HG03439 (cell line): ENCODE measurements at regions not wholly inside any gene's neighbourhood (a gene's known extent, or its start where the extent isn't known, plus 50 kb on each side); places are given as distances from the start of the nearest gene placed in this dataset.
"Not testable (repeated sequence)": the region's sequence is repeated elsewhere in the genome, so short reads cannot be mapped to it uniquely, and the experiment has no call there.

Experiments
- ATAC-seq: cut with Tn5 transposase; IDR thresholded peaks from one replicate; pipeline ENCODE4 v1.9.1; 2021; ENCODE audit warnings: mild to moderate bottlenecking, moderate library complexity; ENCODE audit not compliant: unreplicated experiment

DNA sequence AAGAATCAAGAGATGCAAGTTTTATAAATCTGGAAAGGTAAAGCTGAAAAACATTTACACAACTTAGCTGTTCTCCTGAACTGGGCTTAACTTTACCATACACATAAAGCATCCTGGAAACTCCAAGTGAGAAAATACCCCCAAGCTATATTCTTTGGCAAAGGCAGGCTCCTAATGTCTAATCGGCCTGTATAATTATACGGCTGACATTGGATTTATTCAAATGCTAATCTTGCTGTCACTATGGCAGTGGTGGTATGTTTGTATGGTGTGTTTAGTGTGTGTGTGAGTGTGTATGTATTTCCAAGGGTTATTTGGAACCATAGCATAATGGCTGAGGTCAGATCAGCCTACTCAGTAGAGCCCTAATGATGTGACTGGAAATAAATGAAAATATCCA, 1031.8 kb upstream of the ZEB2 start:
- ATAC-seq, result no peak

DNA sequence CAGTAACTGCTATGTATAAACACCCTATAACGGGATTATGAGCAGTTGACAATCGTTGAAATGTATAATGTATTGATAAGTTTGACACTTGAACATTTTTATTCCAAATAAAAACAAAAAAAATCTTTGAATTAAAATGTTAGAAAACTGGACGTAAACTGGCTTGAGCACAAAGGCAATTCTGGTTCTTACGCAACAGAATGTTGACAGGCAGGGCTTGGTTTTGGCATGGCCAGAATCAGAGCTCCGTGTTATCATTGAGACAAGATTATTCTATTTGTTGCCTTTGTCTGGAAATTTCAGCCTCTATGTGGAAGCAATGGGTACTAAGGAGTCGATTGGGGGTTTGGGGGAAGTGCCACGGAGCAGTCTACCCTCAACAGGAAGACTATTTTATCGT, 1028.6 kb upstream of the ZEB2 start:
- no peak for ATAC-seq

DNA sequence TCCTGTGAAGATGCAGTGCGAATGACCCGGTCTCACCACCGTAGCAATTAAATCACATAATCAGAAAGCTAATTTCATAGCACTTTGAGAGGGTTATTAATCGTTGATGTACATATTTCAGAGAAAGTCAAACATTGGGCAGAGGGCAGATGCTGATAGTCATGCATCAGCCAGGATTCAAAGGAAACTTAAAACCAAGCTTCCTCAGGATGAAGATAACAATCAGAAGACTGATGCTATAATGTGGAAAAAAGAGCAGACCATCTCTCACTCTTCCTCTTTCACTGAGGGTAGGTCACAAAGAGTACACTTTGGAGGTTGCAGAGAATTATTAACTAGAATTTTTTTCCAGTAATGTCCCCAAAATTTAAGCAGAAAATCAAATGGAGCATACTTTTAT, 1027.7 kb upstream of the ZEB2 start:
- ATAC-seq, result no peak

DNA sequence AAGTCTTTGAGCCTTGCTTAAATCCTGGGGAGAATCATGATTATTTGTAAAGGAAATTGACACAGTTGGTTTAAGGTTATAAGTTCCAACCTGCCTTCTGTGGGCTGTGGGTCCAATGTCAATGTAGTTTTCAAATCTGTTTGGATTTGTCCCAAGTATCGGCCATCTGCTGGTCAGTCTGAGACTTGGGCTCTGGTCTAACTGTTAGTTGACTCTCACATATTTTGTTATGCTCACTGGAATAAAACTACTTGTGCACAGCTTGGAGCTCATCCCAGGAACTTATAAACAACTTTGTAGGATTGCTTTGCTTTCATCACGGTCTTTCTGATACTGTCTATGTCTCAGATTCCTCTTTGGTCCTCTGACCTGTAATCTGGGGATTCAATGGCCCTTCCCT, 1026.2 kb upstream of the ZEB2 start:
- ATAC-seq, result no peak

DNA sequence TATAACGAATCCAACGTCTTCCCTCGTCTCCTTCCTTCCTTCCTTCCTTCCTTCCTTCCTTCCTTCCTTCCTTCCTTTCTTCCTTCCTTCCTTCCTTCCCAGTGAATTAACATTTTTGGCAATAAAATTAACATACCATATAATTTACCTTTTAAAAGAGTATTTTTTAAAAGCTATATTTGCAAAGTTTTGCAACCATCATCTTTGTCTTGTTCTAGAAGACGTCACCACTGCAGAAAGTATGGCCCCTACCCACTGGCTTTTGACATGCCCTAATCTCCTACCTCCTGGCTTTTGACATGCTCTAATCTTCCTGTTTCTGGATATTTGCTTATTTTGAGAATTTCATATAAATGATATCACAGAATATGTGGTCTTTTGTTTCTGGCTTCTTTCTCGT, 1023.9 kb upstream of the ZEB2 start:
- no peak for ATAC-seq

DNA sequence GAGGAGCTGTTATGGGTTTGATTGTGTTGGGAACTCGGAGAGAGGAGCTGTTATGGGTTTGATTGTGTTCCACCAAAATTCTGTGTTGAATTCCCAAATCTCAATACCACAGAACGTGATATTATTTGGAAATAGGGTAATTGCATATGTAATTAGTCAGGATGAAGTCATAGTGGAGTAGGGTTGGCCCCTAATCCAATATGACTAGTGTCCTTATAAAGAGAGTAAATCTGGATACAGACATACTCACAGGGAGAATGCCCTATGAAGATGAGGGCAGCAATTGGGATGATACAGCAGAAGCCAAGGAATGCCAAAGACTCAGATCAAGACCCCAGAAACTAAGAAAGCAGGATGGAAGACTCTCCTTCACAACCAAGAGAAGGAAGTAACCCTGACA, 1023.2 kb upstream of the ZEB2 start:
- no peak for ATAC-seq

DNA sequence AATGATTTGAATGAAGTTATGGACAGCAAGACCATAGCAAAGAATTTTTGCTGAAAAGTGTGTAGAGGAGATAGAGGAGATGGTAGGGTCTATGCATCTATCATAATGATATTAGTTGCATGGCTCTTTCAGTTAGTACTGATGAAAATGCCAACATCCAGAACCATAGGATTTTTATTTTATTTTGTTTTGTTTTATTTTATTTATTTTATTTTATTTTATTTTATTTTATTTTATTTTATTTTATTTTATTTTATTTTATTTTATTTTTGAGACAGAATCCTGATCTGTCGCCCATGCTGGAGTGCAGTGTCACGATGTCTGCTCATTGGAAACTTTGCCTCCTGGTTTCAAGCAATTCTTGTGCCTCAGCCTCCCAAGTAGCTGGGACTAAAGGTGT, 1021.1 kb upstream of the ZEB2 start:
- no peak for ATAC-seq

DNA sequence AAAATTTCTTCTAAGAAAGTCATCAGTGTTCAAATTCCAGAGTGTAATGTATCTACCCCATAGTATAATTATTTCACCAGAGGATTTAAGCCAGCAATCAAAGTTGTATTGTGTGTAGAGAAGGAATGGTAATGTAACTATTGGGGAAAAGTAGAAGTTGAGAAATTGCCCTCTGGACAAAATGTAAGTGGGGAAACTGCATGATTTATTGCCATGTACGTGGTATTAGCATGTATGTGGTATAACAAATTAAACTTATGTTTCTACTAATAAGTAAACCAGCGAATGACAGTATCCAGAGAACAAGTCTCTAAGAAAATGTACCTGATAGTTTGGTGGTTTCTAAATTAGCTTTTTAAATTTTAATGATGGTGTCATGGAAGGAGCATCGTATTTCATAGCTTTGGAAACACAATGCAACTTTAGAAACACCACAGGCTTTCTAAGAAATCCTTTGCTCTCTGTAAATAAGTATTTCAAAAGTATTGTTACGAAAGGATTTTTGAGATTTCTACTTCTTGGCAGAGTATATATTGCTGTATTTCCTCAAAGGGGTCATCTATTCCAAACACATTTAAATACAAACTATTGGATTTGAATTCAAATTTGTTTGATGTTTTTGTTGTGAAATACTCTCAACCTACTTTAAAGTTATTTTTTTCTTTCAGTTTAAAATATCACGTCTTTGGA, 1018.9 kb upstream of the ZEB2 start:
- ATAC-seq, result no peak

DNA sequence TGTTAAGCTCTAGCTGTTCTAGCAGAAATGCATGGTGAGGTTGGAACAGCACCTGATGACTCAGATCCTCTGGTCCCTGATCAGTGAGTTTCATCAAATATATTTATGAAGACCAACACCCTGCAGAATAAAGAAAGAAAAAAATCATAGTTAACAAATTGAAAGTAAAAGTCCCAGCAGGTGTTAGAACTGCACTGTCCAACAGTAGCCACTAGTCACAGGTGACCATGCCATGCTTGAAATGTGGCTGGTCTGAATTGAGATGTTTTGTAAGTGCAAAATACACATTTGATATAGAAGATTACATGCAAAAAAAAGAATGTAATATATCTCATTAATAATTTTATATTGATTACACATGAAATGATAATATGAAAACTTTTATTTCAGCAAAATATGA, 1010.7 kb upstream of the ZEB2 start:
- no peak for ATAC-seq

DNA sequence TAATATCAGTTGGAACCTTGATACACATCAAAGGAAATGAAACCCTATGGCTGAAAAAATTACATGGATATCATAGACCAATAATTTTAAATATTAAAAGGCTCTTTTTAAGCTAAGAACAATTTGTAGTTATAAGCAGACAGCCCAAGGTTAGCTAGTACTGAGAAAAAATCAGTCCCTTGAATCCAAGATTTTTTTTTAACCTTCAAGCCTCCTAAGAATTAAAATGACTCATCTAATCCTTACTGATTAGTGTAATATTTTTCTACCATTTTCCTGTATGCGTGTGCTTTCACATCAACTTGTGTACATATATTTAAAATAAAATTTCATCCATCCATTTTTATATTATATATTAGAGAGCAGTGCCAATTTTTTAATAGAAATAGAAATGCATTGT, 1004.9 kb upstream of the ZEB2 start:
- no peak for ATAC-seq

DNA sequence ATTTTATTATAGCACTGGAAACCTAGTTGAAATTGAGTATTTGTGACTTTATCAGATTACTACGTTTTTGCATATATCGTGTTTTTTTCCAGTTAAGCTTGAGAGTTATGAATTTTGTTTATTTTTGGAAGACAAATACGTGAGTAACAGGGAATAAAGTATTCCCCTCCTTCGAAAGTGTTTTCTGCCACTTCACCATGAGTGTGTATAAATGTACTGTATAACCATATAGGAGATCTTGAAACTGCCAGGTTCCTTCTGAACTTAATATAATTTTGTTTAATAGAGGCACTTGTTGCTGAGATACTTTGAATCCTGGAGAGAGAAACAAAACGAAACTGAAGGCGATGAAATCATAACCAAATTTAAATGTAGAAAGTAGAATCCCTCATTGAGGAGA, 1004.4 kb upstream of the ZEB2 start:
- no peak for ATAC-seq

DNA sequence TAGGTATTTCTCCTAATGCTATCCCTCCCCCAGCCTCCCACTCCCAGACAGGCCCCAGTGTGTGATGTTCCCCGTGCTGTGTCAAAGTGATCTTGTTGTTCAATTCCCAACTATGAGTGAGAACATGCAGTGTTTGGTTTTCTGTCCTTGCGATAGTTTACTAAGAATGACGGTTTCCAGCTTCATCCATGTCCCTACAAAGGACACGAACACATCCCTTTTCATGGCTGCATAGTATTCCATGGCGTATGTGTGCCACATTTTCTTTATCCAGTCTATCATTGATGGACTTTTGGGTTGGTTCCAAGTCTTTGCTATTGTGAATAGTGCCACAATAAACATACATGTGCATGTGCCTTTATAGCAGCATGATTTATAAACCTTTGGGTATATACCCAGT, 999.3 kb upstream of the ZEB2 start:
- not testable (repeated sequence) for ATAC-seq

DNA sequence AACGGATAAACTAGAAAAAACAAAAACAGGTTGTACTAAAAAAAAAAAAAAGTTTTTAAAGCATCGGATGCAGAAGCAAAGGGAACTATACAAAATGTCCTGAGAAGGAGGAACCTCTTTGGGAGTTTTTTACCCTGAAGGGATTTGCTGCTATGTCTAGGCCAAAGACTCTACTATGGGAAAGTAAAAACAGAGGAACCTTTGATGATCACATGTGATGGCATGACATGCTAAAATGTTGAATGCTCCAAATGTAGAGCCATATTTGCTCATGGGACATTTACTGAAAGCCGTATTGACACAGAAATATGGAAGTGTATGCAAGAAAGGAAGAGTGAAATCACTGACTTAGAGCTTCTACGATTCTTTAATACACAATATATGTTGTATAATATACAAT, 992.0 kb upstream of the ZEB2 start:
- no peak for ATAC-seq

DNA sequence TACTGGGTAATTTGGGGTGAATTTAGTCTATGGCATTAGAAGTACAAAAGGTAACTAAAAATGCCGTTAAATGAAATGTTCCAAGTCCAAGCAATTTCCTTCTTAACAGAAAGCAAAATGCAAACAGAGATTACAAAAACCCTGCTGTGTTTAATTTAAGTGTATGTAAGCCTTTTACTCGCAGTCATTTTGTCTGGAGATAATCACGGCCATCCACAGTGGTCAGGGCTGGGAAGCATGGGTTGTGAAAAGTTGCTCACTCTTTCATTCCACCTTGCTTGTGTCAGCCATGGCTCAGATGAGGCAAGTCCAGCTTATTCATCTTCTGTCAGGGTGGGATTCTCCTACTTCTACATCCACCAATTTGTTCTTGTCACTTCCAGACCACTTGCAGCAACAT, 983.6 kb upstream of the ZEB2 start:
- ATAC-seq, result no peak

DNA sequence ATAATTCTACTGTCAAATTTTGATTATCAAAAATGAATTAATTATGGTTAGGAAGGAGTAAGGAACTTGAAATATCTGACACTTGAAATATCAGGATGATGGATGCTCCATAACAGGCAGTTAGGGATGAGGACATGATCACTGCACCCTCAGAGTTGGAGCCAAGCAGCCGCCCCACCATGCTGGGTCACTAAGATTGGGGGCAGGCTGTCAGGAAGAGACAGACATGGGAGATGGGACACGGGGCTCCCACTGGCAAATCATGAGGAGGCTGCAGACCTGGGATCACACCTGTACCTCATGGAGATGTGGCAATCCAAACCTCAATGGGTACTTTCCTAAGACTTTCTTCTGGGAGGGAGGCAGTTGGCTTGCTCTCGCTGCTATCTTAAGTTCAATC, 982.0 kb upstream of the ZEB2 start:
- no peak for ATAC-seq

DNA sequence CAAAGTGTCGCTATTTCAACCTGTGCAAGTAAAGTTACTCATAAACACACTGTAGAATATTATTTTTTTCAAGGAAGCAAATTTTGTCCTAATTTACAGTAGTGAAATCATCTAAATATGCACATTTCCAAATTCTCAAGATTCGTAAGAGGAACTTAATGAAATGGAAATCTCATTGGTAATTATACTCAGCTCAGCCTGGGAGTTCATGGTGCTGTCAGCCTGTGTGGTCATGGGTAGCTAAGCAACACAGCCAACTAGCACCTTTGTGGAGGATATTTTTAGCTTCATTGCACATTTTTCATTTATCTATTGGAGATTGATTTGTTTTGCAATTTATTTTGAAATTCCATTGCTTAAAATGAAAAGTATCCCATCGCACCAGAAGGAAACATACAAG, 975.7 kb upstream of the ZEB2 start:
- no peak for ATAC-seq

DNA sequence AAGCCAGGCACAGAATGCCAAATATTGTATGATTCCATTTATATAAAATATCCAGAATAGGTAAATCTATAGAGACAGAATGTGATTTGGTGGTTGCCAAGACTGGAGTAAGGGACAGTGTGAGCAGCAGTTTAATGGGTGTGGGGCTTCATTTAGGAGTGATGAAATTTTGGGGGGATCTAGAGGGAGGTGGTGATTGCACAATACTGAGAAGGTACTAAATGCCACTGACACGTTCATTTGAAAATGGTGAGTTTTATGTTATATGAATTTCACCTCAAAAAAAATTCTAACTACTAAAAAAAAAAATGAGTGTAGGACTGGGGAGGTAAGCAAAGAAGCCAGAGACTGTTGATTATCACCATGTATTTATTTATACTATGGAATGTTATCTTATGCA, 974.5 kb upstream of the ZEB2 start:
- no peak for ATAC-seq

DNA sequence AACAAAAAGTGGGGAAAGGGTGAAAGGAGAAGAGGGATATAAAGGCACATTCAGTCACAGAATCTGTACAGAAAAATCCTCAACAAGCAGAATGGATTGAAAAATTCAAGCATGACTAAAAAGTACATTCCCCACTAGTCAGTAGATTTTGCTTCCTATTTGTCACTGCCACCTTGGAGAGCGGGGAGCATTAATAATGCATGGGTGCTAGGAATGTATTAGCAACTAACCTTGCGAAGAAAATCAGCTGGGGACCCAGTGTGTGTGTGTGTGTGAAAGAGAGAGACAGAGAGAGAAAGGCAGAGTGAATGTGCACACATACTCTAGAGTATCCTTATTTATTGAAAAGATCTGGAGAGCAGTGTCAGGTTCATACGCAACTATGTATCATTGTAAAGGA, 968.7 kb upstream of the ZEB2 start:
- no peak for ATAC-seq

DNA sequence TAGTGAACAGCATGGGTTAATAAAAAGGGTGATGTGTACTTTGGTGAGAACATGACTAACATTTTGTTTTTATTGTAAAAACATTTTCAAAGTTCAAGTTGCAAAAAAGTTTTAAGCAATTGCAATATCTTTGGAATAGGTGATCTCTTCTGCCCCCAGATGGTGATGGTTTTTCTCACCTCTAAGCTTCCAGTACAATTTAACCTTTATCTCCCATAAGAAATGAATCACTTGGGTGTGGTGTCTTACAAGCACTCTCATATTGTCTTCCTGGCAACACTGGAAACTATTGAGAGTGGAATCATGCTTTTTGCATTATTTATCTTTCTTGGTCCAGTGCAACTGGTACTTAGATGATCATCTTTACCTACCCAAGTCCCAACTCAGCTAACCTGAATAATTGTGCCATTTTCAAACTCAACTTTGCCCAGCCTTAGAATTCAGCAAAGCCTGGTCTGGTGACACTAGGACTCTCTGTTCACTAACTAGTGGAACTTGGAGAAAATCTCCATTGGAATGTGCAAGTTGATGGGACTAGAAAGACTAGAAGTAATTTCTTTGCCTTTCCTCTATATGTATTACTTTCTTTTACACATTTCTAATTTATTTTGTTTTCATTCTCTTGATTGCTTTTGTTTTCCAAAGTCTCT, 964.7 kb upstream of the ZEB2 start:
- ATAC-seq, result no peak

DNA sequence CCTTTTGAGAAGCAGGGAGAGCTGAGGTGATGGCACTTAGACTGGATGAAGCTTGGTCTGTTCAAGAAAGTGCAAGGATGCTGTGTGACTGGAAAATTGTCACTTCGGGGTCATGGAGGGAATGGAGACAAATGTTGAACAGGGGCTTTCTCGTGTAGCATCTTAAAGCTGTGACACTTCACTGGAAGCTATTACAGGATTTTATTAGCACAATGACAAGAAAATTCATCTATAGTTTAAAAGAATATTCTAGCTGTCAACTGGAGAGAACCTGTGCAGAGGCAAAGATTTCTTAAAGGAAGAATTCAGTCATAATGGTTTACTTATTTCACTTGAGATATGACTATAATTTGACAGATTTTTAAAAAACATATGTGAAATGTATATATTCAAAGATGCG, 963.9 kb upstream of the ZEB2 start:
- no peak for ATAC-seq

DNA sequence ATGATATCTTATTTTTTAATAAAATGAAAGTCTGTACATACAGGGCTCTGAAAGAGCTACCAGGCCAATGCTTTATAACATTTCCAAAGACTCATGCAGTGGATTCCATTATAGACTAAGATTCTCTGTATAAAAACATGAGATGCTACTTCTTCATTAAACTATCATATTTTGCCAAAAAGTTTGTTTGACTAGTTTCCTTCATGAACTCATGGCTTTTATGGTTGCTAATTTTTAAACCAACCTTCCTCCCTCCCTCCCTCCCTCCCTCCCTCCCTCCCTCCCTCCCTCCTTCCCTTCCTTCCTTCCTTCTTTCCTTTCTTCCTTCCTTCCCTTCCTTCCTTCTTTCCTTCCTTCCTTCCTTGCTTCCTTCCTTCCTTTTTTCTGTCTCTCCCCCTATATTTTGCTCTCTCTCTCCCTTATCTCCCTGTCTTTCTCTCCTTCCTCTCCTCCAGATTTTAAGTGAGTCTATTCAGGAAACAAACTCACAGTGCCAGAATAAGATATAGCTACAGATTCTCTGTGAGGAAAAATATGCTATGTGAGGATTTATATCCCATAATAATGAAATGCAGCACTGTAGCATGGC, 961.5 kb upstream of the ZEB2 start:
- ATAC-seq, result no peak

DNA sequence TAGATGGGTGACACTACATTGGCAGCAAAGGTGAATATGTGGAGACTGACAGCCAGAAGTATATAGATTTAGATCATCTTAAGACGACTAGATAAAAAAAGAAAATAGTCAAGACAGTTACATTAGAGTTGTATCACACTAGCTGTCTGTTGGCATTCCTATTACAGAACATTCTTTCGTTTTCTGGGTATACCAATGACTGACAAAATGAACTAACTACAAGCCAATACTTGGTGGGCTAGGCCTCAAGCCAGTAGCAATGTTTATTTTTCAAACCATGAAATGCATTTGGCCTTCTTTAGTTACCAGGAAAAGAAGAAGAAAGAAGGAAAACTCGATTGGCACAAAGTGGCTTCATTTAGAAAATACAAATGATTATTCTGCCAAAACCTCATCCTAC, 944.9 kb upstream of the ZEB2 start:
- no peak for ATAC-seq

DNA sequence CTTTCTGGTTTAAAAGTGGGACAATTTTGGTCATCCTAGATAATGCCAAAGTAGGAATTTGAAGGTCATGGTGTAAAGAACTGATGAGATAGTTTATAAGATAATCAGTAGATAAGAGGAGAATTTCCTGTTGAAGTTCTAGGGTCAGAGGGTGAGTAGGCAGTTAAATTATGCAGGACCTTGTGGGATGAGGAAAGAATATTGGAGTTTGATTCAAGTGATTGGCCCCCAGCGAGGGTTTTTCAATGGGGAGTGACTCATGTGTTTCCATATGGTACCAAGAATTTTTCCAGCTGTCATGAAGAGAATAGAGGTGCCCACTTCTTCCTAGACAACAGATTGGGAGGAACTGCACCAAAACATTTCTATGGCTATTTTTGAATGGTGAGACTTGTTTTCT, 940.2 kb upstream of the ZEB2 start:
- no peak for ATAC-seq
